IPS-15b (cell line): ENCODE measurements at regions not wholly inside any gene's neighbourhood (a gene's known extent, or its start where the extent isn't known, plus 50 kb on each side); places are given as distances from the start of the nearest gene placed in this dataset.

Source experiments
- H3K27me3 ChIP-seq: one replicate; pipeline ENCODE4 v1.6.1; 2013; ENCODE audit warnings: low read length; ENCODE audit not compliant: control insufficient read depth, insufficient read depth
- H3K36me3 ChIP-seq: one replicate; pipeline ENCODE4 v1.6.1; 2013; ENCODE audit warnings: low read length; ENCODE audit not compliant: control insufficient read depth, insufficient read depth
- H3K4me1 ChIP-seq: one replicate; pipeline ENCODE4 v1.6.1; 2013; ENCODE audit warnings: mild to moderate bottlenecking, low read length; ENCODE audit not compliant: control insufficient read depth, insufficient read depth
- H3K4me3 ChIP-seq: one replicate; pipeline ENCODE4 v1.5.1; 2013; ENCODE audit warnings: low read depth, low read length
- H3K9ac ChIP-seq: one replicate; pipeline ENCODE4 v1.6.1; 2013; ENCODE audit warnings: low read depth, mild to moderate bottlenecking, low read length
- H3K9me3 ChIP-seq: one replicate; pipeline ENCODE4 v1.6.1; 2013; ENCODE audit warnings: mild to moderate bottlenecking, low read length; ENCODE audit not compliant: control insufficient read depth, insufficient read depth

DNA sequence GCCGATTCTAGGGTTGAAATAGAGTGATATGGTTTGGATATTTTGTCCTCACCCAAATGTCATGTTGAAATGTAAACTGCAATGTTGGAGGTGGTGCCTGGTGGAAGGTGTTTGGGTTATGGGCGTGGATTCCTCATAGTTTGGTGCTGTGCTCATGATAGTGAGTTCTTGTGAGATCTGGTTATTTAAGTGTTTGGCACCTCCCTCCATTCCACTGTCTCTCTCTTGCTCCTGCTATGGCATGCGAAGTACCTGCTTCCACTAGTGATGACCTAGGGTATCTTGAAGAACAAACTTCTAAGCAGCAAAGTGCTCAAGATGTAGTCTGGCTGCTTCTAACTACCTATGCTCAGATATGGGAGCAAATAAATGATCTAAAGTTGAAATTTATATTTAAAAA, 56.0 kb upstream of the TSPAN18 start:
- no peak overlapping the region for H3K4me3 ChIP-seq
- H3K36me3 ChIP-seq: no peaks in the 10 kb centered on the region
- H3K9me3 ChIP-seq: no peaks in the 10 kb centered on the region
- no peaks in the 10 kb centered on the region for H3K27me3 ChIP-seq
- H3K4me1 ChIP-seq: peaks cover 11% of the 10 kb centered on the region
- H3K9ac ChIP-seq: peak overlapping the region; percentile 1

GRCh38 chr11:44671234-44671633, 55.5 kb upstream of the TSPAN18 start:
- Histone ChIP-seq H3K36me3 (no peaks in the 10 kb centered on the region), H3K9me3 (no peaks in the 10 kb centered on the region), H3K27me3 (no peaks in the 10 kb centered on the region), H3K9ac (no peak overlapping the region), H3K4me3 (no peak overlapping the region), H3K4me1 (peaks cover 11% of the 10 kb centered on the region)

DNA sequence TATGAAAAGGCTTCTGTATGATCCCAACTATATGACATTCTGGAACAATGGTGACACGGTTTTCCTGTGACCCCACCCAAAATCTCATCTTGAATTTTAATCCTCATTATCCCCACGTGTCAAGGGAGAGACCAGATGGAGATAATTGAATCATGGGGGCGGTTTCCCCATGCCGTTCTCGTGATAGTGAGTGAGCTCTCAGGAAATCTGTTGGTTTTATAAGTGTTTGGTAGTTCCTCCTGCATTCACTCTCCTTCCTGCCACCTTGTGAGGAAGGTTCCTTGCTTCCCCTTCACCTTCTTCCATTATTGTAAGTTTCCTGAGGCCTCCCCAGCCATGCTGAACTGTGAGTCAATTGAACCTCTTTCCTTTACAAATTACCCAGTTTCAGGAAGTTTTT, 53.1 kb upstream of the TSPAN18 start:
- H3K27me3 ChIP-seq: no peaks in the 10 kb centered on the region
- H3K4me3 ChIP-seq: no peak overlapping the region
- no peaks in the 10 kb centered on the region for H3K9me3 ChIP-seq
- H3K9ac ChIP-seq: no peak overlapping the region
- no peaks in the 10 kb centered on the region for H3K36me3 ChIP-seq
- peaks cover 11% of the 10 kb centered on the region for H3K4me1 ChIP-seq

GRCh38 chr11:44674809-44675208, 52.0 kb upstream of the TSPAN18 start:
- Histone ChIP-seq H3K4me3 (no peak overlapping the region), H3K36me3 (no peaks in the 10 kb centered on the region), H3K4me1 (peaks cover 11% of the 10 kb centered on the region), H3K27me3 (no peaks in the 10 kb centered on the region), H3K9me3 (no peaks in the 10 kb centered on the region), H3K9ac (no peak overlapping the region)

GRCh38 chr11:44675906-44676305, 50.9 kb upstream of the TSPAN18 start:
- Histone ChIP-seq H3K4me1 (peaks cover 7% of the 10 kb centered on the region), H3K27me3 (no peaks in the 10 kb centered on the region), H3K36me3 (no peaks in the 10 kb centered on the region), H3K4me3 (no peak overlapping the region), H3K9ac (no peak overlapping the region), H3K9me3 (no peaks in the 10 kb centered on the region)
